ENCODE measurements at regions not wholly inside any gene's neighbourhood (a gene's known extent, or its start where the extent isn't known, plus 50 kb on each side); places are given as distances from the start of the nearest gene placed in this dataset.

DNA sequence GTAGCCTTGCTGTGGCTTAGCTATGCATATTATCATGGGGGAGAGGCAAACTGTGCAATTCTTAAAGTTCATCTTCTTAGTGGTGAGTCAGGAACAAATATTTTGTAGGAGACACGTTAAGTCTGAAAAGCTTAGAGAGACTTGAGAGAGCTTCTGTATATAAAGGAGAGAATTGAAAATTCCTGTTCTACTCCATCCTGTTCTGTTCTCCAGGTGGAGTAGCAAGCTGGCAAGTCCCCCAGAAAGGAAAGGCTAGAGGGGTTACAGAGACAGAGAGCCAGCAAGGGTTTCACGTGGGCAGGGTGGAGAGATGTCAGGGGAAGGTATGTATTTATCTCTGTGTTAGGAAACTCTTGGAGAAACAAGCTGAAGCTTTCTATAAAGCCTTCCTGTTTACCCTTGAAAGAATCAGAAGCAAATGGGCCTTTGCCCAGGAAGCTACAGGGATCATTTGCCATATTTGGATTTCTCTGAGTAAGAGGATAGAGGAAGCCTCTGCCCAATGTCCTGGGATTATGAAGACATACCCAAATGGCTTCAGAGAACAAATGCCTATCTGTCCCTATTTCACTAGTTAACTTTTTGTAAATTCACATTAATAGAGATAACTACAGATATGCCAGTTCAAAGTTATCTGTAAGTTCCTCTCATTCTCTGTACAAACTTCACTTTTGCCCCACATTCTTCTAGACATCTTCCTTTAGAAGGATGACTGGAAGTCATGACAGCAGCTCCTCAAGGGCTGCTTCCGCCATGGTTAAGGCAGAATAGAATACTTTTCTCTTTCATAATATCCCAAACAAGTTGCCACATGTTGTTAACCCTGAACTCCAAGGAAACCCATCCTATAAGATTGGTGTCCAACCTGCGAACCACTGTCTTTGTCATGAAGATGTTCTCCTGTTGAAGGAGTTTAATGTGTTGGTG lies 126.7 kb upstream of the NEDD9 start:
- POLR2A ChIA-PET, result no interaction called here
- CTCF ChIA-PET, result interaction anchor here (0.5 to 1.3 kb wide), 2 partner anchors 9 to 55 kb away, joined by 3 to 5 read pairs; no protein-coding TSS in a partner anchor
- TF ChIP-seq CTCF (IDR thresholded peaks at IDR 0.05; ENCODE audit: insufficient read depth, low read depth, low read length), result no peak
- H3K4me3 ChIP-seq (ENCODE audit: low read depth, low read length), result no peak overlapping the region
- H3K27me3 ChIP-seq (ENCODE audit: control insufficient read depth, insufficient read depth, low read length), result no peaks in the 10 kb centered on the region
- DNase-seq (ENCODE audit: low read depth), result no peak
- no peaks in the 10 kb centered on the region for H3K36me3 ChIP-seq (ENCODE audit: control insufficient read depth, insufficient read depth, low read length)

- H3K27me3 ChIP-seq (ENCODE audit: control insufficient read depth, insufficient read depth, low read length), result no peaks in the 10 kb centered on the region
- H3K36me3 ChIP-seq (ENCODE audit: control insufficient read depth, insufficient read depth, low read length), result no peaks in the 10 kb centered on the region
- DNase-seq (ENCODE audit: low read depth), result no peak
- CTCF ChIA-PET, result no interaction called here
- POLR2A ChIA-PET, result no interaction called here
- H3K4me3 ChIP-seq (ENCODE audit: low read depth, low read length), result no peak overlapping the region
- TF ChIP-seq CTCF (IDR thresholded peaks at IDR 0.05; ENCODE audit: insufficient read depth, low read depth, low read length), result no peak
These were observed 124.8 kb upstream of the NEDD9 start for GRCh38 chr6:11357285-11357684.

- DNase-seq (ENCODE audit: low read depth), result no peak
- Histone ChIP-seq H3K36me3 (ENCODE audit: control insufficient read depth, insufficient read depth, low read length) (no peaks in the 10 kb centered on the region), H3K27me3 (ENCODE audit: control insufficient read depth, insufficient read depth, low read length) (no peaks in the 10 kb centered on the region), H3K4me3 (ENCODE audit: low read depth, low read length) (no peak overlapping the region)
- POLR2A ChIA-PET, result no interaction called here
- CTCF ChIA-PET, result interaction anchor here (0.6 kb wide), 1 partner anchor 15 kb away, joined by 4 read pairs; no protein-coding TSS in a partner anchor
- no peak for TF ChIP-seq CTCF (IDR thresholded peaks at IDR 0.05; ENCODE audit: insufficient read depth, low read depth, low read length)
These were observed 124.1 kb upstream of the NEDD9 start for GRCh38 chr6:11356404-11357155.

DNA sequence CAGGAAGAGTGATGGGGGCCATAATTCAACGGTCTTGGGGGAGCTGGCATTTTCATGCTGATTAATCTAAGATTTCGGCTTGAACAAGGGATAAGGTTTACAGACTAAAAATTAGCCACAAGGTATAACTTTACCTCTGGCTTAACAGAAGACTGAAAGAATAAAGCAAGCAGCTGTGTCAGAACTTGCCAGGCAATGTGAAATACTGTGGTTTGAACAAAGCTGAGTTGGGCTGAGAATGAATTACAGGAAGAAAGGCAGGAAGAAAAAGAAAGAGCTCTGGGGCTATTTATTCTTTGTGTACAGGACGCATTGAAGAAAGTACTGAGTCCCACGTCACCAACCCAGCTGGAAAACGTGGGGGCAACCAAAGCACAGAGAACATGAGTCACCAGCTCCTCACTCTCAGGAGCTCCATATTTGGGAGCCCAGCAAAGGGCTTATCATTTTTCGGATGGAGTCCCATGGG lies 121.5 kb upstream of the NEDD9 start:
- H3K4me3 ChIP-seq (ENCODE audit: low read depth, low read length), result no peak overlapping the region
- POLR2A ChIA-PET, result no interaction called here
- CTCF ChIA-PET, result no interaction called here
- H3K27me3 ChIP-seq (ENCODE audit: control insufficient read depth, insufficient read depth, low read length), result no peaks in the 10 kb centered on the region
- no peaks in the 10 kb centered on the region for H3K36me3 ChIP-seq (ENCODE audit: control insufficient read depth, insufficient read depth, low read length)
- no peak for TF ChIP-seq CTCF (IDR thresholded peaks at IDR 0.05; ENCODE audit: insufficient read depth, low read depth, low read length)
- no peak for DNase-seq (ENCODE audit: low read depth)

- no peak for TF ChIP-seq CTCF (IDR thresholded peaks at IDR 0.05; ENCODE audit: insufficient read depth, low read depth, low read length)
- CTCF ChIA-PET, result no interaction called here
- DNase-seq (ENCODE audit: low read depth), result no peak
- POLR2A ChIA-PET, result no interaction called here
- Histone ChIP-seq H3K36me3 (ENCODE audit: control insufficient read depth, insufficient read depth, low read length) (no peaks in the 10 kb centered on the region), H3K27me3 (ENCODE audit: control insufficient read depth, insufficient read depth, low read length) (no peaks in the 10 kb centered on the region), H3K4me3 (ENCODE audit: low read depth, low read length) (no peak overlapping the region)
These were observed 117.8 kb upstream of the NEDD9 start for GRCh38 chr6:11350294-11350693.
